DND-41 (cell line): ENCODE measurements at regions not wholly inside any gene's neighbourhood (a gene's known extent, or its start where the extent isn't known, plus 50 kb on each side); places are given as distances from the start of the nearest gene placed in this dataset.

Experiments used
- CTCF ChIP-seq: IDR thresholded peaks from 2 replicates; pipeline ENCODE4 v1.5.1; 2012; ENCODE audit warnings: borderline replicate concordance, low read length, moderate library complexity, mild to moderate bottlenecking; ENCODE audit not compliant: poor library complexity, severe bottlenecking; ENCODE audit errors: extremely low read depth
- EZH2 ChIP-seq: IDR thresholded peaks from 3 replicates; pipeline ENCODE4 v1.6.1; 2012; ENCODE audit warnings: borderline replicate concordance, low read depth, mild to moderate bottlenecking, moderate library complexity, low read length, inconsistent platforms; ENCODE audit not compliant: severe bottlenecking

- TF ChIP-seq CTCF (peak; percentile 34), EZH2 (no peak)
Observed at GRCh38 chr20:39429726-39430125, 467.6 kb downstream of the DHX35 start.
